Fibroblast of skin of left quadriceps (primary cell): ENCODE measurements at regions not wholly inside any gene's neighbourhood (a gene's known extent, or its start where the extent isn't known, plus 50 kb on each side); places are given as distances from the start of the nearest gene placed in this dataset.
A peak's percentile ranks its signal among the peaks of the same experiment; 100 is the strongest.

Experiments
- DNase-seq, 2 experiments: peaks; one replicate each; pipeline ENCODE4 v3.0.0-alpha.2; 2013; ENCODE audit warnings: low read depth in 2 of 2

DNA sequence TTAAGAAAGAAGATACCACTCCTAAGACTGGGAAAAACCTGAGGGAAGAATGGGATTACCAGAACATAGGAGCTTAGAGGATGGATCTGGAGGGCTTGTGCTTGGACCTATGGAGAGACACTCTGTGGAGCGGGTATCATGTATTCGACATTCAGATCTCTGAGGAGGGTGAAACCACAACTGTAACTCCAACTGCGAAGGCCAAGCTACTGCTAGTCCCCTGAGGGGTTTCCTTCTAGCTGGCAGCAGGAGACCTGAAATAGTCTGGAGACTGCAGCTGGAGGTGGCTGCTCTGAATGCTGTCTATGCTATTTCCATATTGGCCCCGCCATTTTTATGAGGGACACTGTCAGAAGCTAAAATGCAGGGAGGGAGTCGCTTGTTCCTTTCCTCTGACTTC, 462.3 kb downstream of the PTPRC start:
- DNase-seq: no peak

DNA sequence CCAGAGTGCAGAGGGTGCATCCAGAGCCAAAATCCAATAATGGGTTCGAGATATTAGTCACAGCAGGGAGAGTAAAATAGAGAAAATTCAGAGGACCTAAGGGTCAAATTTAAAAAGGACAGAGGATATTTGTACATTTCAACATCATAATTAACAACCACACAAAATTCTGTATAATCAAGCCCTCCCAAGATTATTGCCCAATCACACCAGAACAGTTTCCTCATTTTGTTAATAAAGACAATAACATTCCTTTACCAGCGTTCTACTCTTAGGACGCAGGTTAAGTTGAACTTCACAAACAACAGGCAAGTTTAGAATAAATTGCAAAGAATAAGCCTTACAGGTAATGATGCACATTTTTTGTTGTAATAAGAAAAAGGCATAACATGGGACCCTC, 462.8 kb downstream of the PTPRC start:
- DNase-seq: no peak

DNA sequence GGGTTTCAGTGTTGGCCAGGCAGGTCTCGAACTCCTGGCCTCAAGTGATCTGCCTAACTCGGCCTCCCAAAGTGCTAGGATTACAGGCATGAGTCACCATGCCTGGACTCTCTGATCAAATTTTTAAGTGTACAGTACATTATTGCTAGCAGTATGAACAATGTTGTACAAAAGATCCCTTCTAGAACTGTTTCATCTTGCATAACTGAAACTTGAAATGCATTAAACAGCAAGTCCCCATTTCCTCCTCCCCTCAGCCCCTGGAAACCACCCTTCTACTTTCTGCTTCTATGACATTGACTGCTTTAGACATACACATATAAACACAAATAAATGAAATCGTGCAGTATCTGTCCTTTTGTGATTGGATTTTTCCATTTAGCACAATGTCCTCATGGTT, 463.4 kb downstream of the PTPRC start:
- DNase-seq: no peak

DNA sequence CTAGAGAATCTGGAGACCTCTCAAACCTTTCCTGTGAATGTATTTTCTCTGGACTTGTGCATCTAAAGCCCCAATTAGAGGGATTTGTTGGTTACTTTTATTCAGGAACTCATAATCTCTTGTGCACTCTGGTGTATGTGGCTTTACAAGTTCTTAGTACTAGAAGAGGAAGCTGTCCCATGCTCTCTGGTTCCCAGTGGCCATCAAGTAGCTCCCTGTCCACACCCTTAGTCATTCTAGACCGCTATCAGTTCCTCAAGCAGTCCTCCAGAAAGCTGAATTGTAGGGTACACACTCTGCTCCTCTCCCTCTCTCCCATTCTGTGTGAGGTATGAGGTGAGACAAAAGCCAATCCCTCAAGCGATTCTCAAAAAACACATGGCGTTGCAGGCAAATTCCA, 470.3 kb downstream of the PTPRC start:
- DNase-seq: no peak

DNA sequence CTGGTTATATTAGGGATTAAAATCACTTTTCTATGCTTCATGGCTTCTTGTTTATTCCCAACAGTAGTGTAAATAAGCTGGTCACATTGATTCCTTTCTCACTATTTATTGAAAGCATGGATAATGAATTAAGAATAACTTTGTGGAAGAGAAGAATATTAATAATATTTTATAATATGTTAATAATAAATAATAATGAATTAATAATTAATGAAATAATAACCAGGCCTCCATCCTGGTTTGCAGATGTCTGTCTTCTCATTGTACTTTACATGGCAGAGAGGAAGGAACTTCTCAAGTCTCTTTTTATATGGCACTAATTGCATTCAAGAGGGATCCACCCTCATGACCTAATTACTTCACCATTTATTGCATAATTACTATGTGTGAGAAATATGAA, 473.5 kb downstream of the PTPRC start:
- no peak for DNase-seq

DNA sequence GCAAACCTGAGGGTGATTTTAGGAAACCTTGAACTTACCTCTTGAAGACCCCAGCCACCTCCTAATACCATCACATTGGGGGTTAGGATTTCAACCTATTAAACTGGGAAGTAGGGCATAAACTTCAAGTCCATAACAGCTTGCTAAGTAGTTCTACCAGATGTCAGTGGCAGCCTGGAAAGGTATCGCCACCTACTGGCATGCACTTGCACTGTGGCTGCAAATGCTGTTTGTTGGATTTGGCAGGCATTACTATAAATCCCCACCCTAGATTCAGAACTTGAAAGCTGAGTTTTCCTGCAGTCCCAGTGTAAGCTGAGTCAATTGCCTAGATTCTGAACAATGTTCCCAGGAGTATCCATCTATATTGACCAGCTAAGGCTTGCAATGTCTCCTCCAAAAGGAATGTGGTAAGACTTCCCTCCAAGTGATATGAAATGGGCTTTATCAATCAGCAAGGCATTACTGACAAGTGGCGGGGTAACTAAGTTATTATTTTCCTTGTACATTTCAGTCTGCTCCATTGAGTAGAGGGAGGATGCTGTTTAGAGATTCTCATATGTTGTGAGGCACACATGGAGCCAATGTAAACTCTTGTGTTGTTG, 474.5 kb downstream of the PTPRC start:
- DNase-seq: peak; percentile 34 to 35

DNA sequence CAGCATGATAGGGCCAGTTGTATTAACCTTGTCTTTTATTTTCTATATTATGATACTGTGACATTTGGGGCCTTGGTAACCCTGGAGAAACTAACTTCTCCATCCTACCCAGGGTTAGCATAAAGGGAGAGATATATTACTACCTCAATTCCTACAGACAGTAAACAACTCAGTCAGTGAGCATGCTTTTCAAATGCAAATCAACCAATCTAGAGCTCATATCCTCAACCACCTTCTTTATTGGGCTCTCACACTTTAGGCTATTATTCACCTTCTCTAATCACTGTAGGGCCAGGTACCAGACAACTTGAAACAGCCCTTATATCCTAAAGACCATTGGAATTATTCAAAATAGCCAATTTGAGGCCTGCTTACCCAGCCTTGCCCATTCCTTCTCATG, 477.6 kb downstream of the PTPRC start:
- DNase-seq: no peak

DNA sequence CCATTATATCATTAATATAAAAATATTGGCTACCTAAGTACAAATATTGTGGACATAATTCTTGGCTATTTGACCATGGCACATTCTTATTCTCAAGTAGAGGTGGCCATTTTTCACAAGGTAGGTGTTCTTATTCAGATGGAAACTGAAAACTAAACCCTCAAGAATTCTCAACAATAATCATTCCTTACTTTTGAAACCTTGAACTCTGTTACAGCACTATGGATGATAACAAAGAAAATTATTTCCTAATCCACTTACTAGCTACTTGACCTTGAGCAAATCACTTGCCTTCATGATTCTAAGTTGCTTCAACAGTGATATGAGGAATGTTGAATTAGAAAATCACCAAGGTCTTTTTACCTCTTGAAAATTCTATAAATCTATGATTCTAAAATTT, 482.2 kb downstream of the PTPRC start:
- DNase-seq: no peak

DNA sequence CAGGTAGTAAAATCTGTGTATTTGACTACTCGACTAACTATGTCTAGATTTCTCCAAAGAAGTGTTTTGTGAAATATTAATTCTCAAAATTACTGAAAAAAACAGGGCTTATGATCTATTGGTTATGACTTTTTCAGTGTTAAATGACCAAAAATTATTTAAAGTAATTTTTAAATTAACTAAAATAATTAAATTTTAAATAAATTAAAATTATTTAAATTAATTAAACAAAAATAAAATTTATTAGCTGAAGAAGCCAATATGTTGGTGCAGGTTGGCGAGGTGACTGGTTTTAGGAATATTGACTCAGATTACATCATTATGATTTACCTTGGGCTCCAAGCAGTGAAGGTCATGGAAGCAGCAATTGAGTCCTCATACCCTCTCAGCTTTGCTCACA, 483.2 kb downstream of the PTPRC start:
- no peak for DNase-seq

DNA sequence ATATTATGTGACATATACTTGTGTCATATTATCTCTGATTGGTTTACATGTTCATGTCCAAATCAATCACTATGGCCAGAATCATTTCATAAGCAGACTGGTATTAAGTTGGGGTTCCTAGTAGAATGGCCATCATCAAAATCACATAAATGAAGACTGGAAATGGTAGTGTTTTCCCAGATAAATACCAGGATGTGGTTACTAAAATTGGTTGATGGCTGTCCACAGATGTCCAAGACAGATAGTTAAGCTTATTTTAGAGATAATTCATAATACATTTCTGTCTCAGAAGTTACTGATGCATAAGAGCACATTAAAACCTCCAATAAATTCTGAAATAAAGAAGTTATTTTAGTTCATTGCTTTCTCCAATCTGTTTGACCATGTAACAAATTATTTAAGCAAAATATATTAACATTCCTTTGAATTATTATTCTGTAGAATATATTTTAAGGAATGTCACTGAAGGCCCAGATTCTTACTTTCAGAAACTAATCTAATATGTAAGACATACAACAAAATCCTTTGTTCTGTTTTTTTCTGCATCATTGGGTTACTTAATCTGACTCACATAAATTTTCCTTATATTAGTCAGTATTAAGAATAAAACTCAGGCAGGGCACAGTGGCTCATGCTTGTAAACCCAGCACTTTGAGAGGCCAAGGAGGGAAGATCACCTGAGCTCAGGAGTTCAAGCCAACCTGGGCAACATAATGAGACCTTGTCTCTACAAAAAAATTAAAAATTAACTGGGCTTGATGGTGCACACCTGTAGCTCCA, 483.9 kb downstream of the PTPRC start:
- DNase-seq: no peak

DNA sequence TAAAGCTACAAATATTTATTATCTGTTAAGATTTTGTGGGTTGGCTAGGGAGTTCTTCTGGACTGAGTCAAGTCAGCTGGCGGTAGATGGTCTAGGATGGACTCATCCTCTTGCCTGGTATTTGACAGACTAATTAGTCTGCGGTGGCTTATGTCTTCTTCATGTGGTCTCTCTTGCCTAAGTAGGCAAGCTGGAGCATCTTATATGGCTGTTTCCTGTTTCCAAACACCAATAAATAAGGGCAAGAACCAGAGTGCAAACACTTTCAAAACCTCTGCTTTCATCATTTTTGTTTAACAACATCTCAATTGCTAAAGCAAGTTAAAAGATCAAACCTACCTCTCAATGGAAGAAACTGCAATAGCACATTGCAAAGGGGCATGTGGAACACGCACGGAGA, 484.8 kb downstream of the PTPRC start:
- peak; percentile 73 for DNase-seq

DNA sequence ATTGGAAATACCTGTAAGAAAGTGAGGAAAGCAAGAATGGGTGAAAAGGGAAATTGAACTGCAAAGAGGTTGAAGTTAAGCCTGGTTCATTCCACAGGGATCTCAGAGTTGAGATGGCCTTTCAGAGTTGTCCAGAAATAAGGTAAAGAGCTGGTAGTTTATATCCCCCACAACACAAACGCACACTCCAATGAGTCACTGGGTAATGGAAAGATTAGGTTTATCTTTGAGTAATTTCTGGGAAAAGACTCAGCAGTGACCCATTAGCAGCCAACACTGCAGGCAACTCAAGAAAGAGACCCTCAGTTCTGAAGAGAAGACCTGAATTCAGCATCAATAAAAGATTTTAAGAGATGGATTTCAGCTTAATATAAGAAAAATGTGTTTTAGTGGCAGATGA, 485.5 kb downstream of the PTPRC start:
- no peak for DNase-seq

DNA sequence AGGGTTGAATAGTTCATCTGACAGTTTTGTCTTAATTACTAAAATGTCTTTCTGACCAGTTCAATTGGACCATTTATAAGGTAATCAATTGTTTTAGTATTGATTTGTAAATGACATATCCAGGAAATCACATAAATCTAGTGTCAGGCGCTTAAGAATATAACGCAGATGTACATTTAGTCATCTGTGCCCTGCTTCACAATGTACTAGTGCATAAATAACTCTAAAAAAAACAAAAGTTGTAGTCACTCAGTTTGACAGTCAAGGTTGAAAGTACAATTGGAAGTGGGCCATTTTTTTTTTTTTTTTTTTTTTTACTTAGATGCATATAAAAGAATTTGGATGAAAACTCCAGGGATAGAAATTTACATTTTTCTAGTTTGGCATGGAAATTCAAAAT, 490.4 kb downstream of the PTPRC start:
- no peak for DNase-seq

DNA sequence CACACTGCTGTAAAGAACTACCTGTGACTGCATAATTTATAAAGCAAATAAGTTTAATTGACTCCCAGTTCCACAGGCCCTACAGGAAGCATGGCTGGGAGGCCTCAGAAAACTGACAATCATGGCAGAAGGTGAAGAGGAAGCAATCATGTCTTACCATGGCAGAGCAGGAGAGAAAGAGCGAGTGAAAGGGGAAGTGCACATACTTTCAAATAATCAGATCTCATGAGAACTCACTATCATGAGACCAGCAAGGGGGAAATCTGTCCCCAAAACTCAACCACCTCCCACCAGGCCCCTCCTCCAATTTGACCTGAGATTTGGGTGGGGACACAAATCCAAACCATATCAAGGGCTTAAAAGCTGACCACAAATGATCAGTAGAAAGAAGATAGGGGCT, 493.2 kb downstream of the PTPRC start:
- no peak for DNase-seq

DNA sequence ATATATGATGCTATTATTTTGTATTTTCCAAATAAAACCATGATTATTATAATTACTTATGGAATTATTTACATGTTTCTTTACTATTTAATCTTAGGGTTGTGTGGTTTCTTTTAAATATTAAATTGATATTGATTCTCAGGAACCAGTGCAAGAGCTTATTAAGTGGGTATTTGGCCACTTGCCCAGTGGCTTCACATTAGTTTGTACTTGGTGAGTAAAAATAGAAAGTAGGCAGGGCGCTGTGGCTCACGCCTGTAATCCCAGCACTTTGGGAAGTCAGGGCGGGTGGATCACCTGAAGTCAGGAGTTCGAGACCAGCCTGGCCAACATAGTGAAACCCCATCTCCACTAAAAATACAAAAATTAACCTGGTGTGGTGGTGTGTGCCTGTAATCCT, 497.1 kb downstream of the PTPRC start:
- DNase-seq: no peak

DNA sequence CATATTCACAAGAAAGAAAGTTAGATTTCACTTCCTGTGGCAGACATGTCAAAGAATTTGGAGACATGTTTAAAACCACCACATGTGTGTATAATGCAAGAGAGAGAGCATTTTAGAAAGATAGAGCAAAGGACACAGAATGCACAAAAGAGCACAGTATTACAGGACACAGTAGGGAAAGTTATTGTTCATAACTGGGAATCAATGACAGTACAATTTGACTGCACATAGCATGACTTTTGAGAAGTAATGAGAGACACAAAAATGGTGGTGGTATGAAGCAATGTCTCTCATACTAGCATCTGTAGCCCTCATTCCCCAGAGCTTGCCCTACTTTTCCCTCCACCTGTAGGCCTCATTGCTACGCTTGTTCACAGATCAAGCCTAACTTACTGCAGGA, 499.2 kb downstream of the PTPRC start:
- no peak for DNase-seq

DNA sequence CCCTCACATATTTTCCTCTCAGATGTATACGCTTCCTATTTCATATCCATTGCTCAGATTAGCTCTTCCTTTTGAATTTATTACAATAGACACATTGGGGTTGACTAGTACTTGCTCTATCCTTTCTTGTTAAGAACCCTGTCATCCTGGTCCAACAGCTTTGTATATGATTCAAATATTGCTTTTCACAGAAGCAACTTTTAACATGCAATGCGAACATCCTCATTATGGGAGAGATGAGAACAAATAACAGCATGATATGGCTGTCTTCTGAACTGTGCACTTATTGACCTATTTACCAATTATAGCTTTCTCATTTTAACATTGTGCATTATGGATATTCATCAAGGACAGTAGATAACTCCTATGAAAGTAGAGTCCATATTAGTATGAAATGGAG, 510.8 kb downstream of the PTPRC start:
- no peak for DNase-seq

DNA sequence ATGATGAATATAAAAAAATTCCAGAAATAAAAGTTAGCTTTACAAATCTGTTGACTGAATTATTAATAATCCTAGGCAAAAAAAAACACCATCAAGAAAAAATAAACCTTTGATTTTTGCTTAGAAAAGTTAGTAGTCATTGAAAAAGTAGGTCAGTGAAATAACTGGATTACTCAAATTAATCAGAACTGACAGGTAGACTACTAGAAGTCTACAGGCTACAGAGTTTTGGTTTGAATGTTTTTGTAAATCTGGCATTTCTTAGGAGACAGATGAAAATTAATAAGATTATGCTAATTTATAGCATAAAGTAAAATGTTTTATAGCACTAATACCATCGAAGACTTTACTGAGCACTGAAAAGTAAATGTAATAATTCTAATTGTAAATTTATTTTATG, 511.9 kb downstream of the PTPRC start:
- DNase-seq: no peak

DNA sequence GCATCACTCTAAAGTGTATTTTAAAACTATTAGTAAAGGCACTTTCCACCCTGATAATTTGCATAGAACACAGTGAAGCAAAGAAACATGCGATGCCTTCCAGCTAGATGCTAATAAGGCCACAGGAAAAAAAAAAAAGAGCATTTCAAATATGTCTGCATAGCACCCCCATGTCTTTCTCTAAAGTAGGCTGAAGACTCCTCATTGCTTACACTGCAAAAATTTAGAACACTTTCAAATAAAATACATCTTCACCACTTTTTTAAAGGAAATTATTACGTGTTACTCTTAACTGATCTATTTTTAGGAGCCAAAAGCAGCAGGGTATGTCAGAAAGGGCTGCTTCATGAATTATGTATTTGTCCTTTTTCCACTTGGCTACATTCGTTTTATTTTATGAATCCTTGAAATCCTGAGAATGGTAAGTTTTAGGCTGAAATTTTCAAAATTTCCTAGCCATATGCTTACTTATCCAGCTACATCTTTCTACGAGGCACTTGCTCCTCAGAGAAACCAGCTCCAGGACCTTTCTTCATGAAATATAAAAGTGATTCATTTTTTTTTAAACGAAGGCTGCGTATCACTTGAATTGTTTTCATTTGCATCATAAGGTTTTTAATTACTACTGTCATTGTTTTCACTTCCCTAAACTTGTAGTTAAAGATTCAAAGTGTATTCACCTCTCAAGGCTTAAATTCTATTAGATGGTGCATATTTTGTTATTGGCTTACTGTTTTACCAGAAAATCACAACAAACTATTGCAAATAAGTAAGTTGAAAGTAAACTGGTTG, 513.0 kb downstream of the PTPRC start:
- DNase-seq: no peak

DNA sequence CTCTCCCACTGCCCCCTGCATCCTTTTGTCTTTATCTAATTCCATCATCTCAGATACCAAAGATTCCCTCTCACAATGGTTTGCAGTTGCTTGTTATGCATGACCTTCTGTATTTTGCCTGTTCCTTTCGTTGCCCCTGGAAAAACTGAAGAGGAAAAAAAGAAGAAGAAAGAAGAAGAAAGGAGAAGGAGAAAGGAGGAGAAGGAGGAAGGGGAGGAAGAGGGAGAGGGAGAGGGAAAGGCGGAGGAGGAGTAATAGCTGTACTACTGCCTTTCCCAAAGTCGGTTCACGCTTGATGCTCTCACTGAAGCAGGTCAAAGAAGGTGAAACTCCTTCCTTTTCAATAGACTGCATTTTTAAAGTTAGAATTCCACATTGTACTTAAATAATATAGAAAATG, 513.8 kb downstream of the PTPRC start:
- no peak for DNase-seq

DNA sequence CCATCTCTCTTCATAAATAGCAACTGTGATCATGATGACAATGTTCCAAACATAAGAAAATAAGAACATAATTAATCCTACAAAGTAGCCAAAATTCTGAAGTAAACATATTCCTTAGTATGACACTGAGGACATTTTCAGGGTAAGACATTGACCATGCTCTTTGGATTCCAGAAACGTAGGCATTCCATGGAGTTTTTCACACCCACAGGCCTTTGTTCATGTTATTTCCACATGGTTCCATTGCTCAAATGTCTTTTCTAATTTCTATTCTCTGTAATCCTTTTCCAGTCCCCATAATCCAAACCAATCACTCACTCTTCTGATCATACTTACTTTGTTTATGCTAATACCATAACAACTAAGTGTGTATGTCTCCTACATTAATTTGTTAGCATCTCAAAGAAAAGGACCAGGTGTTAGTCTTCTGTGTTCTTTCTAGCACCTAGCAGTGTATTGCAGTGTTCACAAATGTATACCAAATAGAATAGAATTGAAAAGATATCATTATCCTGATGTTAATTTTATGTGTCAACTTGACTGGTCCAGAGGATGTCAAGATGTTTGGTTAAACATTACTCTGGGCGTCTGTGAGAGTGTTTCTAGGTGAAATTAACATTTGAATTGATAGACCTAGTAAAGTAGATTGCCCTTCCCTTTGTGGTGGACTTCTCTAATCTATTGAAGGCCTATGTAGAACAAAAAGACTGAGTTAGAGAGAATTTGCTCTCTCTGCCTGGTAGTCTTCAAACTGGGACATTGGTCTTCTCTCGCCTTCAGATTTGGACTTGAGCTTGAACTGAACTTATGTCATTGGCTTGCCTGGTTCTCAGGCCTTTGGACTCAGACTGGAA, 516.6 kb downstream of the PTPRC start:
- no peak for DNase-seq

DNA sequence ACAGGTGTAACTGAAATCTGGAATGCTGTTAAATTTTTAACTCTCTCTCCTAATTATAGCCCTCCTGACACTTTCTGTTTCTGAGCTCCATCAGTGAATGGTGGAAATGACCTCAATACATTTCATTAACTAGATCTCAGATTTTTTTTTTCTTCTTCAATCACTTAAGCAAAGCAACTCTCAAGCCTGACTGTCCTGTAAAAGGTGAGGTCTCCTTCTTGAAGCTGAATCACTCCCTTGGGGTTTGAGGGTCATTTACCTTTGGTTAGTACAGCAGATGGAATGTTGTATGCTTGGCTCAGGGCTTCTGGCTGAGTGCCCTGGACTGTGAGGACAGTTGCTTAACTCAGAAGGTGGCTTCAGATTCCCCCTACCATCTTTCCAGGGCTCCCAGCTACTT, 518.7 kb downstream of the PTPRC start:
- DNase-seq: no peak
